ENCODE measurements at regions not wholly inside any gene's neighbourhood (a gene's known extent, or its start where the extent isn't known, plus 50 kb on each side); places are given as distances from the start of the nearest gene placed in this dataset.

DNA sequence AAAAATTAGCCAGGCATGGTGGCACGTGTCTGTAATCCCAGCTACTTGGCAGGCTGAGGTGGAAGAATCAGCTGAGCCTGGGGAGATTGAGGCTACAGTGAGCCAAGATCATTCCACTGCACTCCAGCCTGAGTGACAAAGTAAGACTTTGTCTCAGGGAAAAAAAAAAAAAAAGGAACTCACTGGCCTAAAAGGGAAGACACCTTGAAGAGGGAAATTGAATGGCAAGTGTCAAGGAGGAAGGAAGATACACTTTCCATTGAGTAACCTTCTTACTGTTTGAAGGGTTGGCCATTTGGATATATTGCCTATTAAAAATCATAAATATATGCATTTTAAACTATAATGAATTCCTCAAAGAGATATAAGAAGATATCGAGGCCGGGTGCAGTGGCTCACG is 147.5 kb upstream of the FAM241A start:
- TF ChIP-seq, protein P1, sequence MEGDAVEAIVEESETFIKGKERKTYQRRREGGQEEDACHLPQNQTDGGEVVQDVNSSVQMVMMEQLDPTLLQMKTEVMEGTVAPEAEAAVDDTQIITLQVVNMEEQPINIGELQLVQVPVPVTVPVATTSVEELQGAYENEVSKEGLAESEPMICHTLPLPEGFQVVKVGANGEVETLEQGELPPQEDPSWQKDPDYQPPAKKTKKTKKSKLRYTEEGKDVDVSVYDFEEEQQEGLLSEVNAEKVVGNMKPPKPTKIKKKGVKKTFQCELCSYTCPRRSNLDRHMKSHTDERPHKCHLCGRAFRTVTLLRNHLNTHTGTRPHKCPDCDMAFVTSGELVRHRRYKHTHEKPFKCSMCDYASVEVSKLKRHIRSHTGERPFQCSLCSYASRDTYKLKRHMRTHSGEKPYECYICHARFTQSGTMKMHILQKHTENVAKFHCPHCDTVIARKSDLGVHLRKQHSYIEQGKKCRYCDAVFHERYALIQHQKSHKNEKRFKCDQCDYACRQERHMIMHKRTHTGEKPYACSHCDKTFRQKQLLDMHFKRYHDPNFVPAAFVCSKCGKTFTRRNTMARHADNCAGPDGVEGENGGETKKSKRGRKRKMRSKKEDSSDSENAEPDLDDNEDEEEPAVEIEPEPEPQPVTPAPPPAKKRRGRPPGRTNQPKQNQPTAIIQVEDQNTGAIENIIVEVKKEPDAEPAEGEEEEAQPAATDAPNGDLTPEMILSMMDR (IDR thresholded peaks at IDR 0.05): no peak
- TF ChIP-seq POLR2A (IDR thresholded peaks at IDR 0.05): no peak
